ENCODE measurements at regions not wholly inside any gene's neighbourhood (a gene's known extent, or its start where the extent isn't known, plus 50 kb on each side); places are given as distances from the start of the nearest gene placed in this dataset.
"Not testable (repeated sequence)": the region's sequence is repeated elsewhere in the genome, so short reads cannot be mapped to it uniquely, and the experiment has no call there.

- not testable (repeated sequence) for DNase-seq (ENCODE audit: low read depth)
These were observed 442.6 kb upstream of the MTPN start for GRCh38 chr7:136419740-136420139.

GRCh38 chr7:136412952-136413351 lies 435.8 kb upstream of the MTPN start:
- DNase-seq (ENCODE audit: low read depth) = no peak

DNA sequence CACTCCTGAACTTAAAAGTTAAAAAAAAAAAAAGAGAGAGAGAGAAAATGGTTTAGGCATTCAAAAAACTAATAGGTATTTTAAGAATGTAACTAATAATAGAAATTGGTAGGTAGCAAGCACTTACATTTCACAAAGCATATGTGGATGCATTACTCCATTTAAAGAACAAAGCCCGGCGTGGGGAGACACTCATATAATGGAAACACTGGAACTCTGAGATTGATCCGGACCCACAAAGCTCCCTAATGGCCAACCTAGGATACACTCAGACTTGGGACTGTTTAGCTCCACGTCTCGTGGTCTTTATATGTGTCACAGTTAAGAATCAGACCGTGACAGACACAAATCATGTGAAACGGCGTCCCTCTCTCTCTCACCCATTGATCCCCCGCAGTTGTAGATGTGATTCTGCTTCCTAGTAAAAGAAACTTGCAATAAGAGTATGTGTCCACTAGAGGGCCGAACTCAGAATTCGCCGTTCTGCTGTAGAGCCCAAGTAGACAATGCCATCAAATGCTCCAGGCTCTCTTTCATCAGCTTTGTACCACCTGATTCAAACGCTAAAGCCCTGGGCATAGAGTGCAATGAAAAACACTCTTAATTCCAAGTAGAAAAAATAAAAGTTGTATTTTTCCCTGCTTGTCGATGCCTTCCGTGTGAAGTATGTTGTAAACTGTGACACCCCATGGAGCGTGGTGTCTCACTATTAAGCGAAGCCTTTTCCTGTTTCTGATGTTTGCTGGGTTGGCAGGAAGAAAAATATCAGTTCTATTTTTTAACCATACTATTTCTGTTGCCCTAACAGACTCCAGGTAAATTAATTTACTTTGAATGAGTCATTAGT lies 429.0 kb upstream of the MTPN start:
- peak; percentile 58 for DNase-seq (ENCODE audit: low read depth)

DNA sequence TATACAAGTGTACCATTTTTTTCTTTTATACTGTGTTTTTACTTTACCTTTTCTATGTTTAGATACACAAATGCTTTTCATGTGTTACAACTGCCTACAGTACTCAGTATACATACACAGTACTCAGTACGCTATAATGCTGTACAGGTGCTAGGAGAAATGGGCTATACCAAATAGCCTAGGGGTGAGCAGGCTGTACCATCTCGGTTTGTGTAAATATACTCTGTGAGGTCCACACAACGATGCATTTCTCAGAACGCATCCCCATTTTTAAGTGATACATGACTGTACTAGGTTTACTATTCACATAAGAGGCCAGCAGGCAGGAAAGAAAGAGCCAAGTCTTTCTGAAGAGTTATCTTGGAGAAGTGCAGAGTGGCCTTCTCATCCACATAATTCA lies 426.4 kb upstream of the MTPN start:
- DNase-seq (ENCODE audit: low read depth) = no peak

- DNase-seq (ENCODE audit: low read depth) = no peak
These were observed 423.7 kb upstream of the MTPN start for GRCh38 chr7:136400877-136401276.

DNA sequence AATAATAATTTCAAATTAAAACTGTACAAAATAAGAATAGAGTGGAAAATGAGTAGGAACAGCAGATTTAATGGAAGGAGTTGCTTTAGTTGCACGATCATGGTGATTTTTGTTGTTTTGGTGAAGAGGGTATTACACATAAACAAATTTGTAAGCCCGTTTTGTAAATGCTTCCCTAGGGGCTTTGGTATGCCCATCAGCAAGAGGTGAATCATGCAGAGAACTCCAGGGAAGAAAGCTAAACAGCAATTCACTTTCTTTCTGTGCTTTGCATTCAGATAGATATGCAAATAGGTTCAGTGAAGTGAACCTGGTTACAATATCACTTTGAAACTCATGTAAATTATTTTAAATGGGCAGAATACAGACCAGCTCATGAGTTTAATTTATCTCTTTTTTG lies 422.2 kb upstream of the MTPN start:
- DNase-seq (ENCODE audit: low read depth) = peak; percentile 27

DNA sequence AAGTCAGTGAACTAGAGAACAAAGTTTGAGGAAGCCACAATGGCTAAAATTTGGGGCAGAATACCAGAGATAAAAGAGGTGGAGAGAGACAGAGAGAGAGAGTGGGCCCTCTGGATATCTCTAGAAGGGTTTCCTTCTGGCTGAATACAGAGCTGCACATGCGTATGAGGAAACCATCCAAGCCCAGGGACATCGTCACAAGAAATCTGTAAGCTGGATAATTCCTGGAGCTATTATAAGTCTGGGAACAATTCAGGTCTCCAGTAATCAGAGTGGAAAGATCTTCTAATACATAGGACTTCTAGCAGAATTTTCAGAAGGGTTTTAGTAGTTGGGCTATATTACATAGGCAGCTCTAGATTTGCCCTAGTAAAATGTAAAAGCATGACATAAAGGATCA lies 415.7 kb upstream of the MTPN start:
- DNase-seq (ENCODE audit: low read depth) = no peak

DNA sequence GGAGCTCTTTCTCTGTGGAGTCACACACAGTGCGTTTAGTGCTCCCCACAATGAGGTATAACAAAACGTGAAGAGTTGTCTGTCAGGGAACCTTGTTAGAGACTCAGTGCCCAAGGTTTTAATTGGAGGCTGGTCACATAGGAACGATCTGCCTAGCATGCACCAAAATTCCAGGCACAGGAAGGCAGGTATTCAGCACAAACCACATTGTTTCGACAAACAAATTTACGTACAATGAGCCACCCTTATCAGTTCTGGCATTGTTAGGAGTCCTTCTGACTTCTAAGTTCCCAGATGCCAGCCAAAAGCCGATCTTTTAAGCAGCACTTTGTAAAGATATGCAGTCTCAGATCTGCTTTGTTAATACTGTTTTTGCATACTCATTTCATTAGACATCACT lies 414.2 kb upstream of the MTPN start:
- no peak for DNase-seq (ENCODE audit: low read depth)

DNA sequence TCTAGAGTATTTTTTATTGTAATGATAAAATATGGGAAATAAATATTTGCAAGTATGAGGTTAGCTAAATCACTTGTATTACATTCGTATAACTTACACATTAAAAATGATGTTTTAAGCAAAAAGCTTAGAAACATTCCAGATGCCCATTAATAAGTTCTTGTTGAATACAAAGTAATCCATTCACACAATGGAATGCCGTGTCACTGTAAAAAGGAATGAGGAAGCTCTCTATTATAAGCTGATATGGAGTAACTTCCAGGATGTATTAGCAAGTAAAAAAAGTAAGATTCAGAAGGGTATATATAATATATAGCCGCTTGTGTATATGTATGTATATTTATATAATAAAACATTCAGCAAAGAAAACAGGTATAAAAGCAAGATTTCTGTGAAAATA lies 412.8 kb upstream of the MTPN start:
- DNase-seq (ENCODE audit: low read depth) = no peak

- peak; percentile 88 for DNase-seq (ENCODE audit: low read depth)
These were observed 409.7 kb upstream of the MTPN start for GRCh38 chr7:136386876-136387275.

GRCh38 chr7:136371409-136371808 lies 394.2 kb upstream of the MTPN start:
- not testable (repeated sequence) for DNase-seq (ENCODE audit: low read depth)

GRCh38 chr7:136370137-136370536 lies 393.0 kb upstream of the MTPN start:
- no peak for DNase-seq (ENCODE audit: low read depth)

DNA sequence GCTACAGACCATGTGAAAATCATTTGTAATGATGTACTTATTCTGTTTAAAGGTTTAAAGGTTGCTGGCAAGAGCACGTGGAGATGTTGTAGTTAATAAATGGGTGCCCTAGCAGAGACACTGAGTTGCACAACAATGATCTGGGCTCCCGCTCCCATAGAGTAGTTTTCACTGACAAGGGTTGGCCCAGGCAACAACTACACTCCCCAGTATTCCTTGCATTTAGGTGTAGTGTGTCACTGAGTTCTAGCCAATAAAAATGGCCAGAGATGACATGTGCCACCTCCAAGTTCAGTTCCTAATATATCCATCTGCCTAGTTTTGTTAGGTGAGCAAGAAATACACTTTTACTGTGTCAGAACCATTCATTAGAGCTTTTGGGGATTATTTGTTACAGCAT lies 392.1 kb upstream of the MTPN start:
- no peak for DNase-seq (ENCODE audit: low read depth)

DNA sequence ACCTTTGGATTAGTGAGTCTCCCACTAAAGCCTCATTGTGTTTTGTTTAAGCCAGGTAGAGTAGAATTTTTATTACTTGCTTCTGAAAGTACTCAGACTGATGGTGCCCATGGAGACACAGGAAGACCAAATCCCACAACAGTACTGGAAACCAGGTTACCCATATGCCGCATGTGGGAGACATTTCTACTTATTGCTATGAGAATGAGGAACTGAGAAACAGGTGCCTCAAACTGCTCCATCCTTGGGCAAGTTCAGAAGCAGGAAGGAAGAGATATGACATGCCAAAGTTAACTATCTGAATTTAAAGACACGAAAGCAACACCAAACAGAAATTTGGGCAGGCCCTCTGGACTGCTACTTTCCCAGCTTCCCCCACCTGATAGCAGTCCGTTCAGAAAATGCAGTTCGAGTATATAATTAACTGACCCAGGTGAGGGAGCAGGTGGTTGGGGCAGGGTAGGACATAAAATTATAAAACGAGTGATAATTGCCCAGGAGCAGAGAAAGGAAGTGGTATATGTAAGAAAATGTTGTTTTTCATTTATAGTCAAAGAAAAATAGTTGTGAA lies 382.3 kb upstream of the MTPN start:
- DNase-seq (ENCODE audit: low read depth) = no peak

DNA sequence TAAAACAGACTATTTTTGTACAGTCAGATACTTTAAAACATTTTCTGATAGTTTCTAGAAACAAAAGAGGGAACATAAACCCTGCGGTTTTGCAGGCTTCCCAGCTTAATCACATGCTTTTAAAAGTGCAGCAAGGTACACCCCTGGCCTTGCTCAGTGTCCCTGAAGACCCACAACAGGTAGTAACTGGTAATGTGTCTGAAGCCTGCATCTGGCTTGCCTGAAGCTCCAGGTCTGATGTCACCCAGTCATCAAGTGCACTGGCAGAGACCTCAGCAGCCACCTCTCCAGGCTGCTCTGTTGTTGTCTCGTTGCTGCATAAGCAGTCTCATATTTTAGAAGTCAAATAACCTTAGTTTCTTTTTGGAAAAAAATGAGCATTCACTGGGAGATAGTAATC lies 376.1 kb upstream of the MTPN start:
- no peak for DNase-seq (ENCODE audit: low read depth)

DNA sequence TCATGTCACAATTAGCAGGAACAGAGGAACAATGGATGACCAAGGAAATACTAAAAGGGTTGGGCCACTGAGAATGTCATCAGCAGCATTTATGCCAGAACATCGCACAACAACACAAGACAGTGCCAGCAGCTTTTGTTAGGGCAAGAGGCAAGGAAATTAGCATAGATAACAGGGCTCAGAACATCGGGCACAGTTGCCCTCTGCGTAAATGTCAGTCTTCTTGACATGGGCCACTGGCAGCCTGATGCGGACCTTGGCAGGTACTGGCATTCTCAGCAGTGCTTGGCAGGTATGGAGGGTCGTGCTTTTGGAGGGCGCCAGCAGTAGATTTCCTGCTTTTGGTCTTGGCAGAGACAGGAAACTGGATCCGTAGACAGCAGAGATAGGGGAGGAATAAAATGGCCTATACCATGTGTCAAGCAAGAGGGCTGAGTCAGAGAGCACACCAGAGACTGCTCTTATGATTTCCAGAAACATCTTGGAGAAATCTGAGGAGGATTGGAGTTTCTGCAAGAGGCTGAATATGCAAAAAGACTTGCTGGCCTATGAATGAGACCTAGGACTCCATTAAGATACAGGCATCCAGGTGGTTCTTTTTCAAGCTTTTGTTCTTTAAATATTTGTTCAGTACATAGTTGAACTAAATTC lies 371.5 kb upstream of the MTPN start:
- DNase-seq (ENCODE audit: low read depth) = peak; percentile 5

DNA sequence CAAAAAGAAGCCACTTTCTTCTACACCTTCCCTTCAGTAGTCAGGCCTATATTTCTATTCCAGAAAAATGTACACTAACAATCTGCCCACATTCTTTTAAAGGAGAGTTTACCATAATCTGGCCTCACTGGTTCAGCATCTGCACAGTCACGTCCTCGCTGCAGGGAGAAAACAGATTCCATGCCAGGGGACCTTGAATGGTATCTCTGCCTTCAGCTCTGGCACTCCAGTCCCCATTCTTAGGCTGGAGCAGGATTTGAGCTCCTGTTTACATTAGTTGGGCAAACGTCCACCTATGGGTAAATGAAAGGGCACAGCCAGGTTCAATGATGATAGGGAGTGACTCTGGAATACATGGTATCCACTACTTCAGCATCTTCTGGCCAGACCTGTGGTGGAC lies 371.0 kb upstream of the MTPN start:
- DNase-seq (ENCODE audit: low read depth) = no peak

DNA sequence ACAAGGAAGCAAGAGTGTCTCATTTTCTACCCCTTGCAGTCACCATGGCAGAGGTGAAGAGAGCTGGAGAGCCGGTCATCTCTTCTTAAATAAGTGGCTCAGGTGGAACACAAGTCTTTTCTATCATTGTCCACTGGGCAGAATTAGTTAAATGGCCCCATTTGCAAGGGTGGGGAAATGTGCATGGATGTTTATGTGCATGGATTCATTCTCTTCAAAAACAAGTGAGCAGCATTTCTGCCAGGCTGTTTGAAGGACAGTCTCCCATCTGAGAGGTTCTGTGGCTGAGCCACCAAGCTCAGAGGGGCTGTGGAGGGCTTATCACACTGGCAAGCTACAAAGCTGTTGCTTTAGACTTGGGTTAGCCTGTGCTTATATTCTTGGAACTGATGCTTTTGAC lies 370.3 kb upstream of the MTPN start:
- no peak for DNase-seq (ENCODE audit: low read depth)

DNA sequence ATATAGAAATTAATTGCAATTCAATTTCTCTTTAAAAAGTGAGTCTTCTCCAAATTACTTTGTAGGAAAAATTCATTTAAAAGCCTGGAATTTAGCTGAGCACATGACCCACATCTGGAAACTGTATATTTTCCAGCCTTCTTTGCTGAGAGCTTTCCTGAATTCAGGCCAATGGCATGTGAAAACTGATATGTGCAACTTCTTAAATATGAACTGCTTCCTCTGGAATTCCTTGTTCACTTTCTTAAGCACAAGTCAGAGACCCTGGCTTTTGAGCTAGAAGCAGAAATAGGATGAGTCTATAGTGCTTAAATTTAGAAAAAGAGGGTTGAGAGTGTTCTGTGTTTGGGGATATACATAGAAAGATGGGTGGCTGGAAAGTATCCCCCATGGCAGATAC lies 365.1 kb upstream of the MTPN start:
- DNase-seq (ENCODE audit: low read depth) = no peak

- peak; percentile 35 for DNase-seq (ENCODE audit: low read depth)
These were observed 362.3 kb upstream of the MTPN start for GRCh38 chr7:136339464-136339863.

GRCh38 chr7:136336932-136337331 lies 359.8 kb upstream of the MTPN start:
- no peak for DNase-seq (ENCODE audit: low read depth)

- no peak for DNase-seq (ENCODE audit: low read depth)
These were observed 356.5 kb upstream of the MTPN start for GRCh38 chr7:136333636-136334035.

DNA sequence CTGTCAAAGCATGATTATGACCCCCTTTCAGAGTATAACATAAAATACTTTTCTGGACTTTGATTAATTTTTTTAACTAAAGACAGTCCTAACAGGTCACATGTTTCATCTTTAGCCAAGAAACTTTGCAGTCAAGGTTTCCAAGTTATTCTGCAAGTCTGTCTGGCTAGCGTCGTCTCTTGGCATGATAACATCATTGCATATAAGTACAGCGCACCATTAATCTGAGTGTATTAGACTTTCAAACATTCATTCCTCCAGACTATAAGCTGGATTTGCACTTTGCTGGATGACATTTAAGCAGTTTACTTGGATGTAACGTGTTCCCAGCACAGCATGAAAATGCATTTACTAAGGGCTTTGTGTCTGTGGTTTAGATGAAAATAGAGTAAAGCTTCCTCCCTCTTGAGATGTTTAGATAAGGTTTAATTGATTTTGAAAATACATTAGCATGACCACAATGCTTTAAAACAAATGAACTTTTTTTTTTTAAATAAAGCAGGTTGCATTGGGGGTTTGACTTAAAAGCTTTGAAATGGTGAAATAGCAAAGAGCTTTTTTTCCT lies 349.0 kb upstream of the MTPN start:
- DNase-seq (ENCODE audit: low read depth) = no peak

Measured in LHCN-M2 (cell line).